Liver (tissue), 7 donors: ENCODE measurements at regions not wholly inside any gene's neighbourhood (a gene's known extent, or its start where the extent isn't known, plus 50 kb on each side); places are given as distances from the start of the nearest gene placed in this dataset.

ENCODE experiments used
- DNase-seq: peaks from one replicate; pipeline ENCODE4 v3.0.0-alpha.2; 2017; ENCODE audit warnings: low spot score
- H3K27ac ChIP-seq, 2 donors: one replicate each; pipeline ENCODE4 v1.7.0; 2013; ENCODE audit warnings: inconsistent platforms in 2 of 2, low read length in 2 of 2, control low read depth in 1 of 2, low read depth in 1 of 2, mild to moderate bottlenecking in 1 of 2
- H3K27me3 ChIP-seq, 4 donors: one replicate each; pipeline versions ENCODE4 v1.6.1 to v1.7.0; 2013; ENCODE audit warnings: low read length in 3 of 4, inconsistent platforms in 1 of 4, mild to moderate bottlenecking in 1 of 4, moderate library complexity in 1 of 4; ENCODE audit not compliant: control insufficient read depth in 4 of 4, insufficient read depth in 4 of 4
- H3K36me3 ChIP-seq, 4 donors: one replicate each; pipeline versions ENCODE4 v1.6.1 to v1.7.0; 2013; ENCODE audit warnings: low read length in 3 of 4, mild to moderate bottlenecking in 3 of 4, low read depth in 1 of 4, moderate library complexity in 1 of 4; ENCODE audit not compliant: control insufficient read depth in 4 of 4, insufficient read depth in 3 of 4
- H3K4me1 ChIP-seq, 4 donors: one replicate each; pipeline versions ENCODE4 v1.6.1 to v1.7.0; 2013; ENCODE audit warnings: low read length in 3 of 4, mild to moderate bottlenecking in 3 of 4, moderate library complexity in 1 of 4; ENCODE audit not compliant: control insufficient read depth in 4 of 4, insufficient read depth in 4 of 4
- H3K4me3 ChIP-seq, 3 donors: one replicate each; pipeline versions ENCODE4 v1.6.1 to v1.7.0; 2013; ENCODE audit warnings: low read length in 3 of 3, control low read depth in 1 of 3, low read depth in 1 of 3, mild to moderate bottlenecking in 1 of 3
- H3K9ac ChIP-seq, 2 donors: one replicate each; pipeline ENCODE4 v1.7.0; 2013; ENCODE audit warnings: low read length in 2 of 2, mild to moderate bottlenecking in 2 of 2, moderate library complexity in 2 of 2, control low read depth in 1 of 2, low read depth in 1 of 2
- H3K9me3 ChIP-seq, 4 donors: one replicate each; pipeline versions ENCODE4 v1.6.1 to v1.7.0; 2013; ENCODE audit warnings: low read length in 3 of 4; ENCODE audit not compliant: control insufficient read depth in 4 of 4
- ATF3 ChIP-seq: IDR thresholded peaks from 2 replicates; pipeline ENCODE4 v1.6.1; 2016; ENCODE audit warnings: antibody characterized with exemption
- EGR1 ChIP-seq, 2 donors: IDR thresholded peaks; 2 replicates each; pipeline ENCODE4 v1.6.1; 2016 to 2018; ENCODE audit warnings: antibody characterized with exemption in 2 of 2, low read depth in 2 of 2
- FOXA1 ChIP-seq: IDR thresholded peaks from 2 replicates; pipeline ENCODE4 v1.6.1; 2016; ENCODE audit warnings: antibody characterized with exemption
- FOXA2 ChIP-seq: IDR thresholded peaks from 2 replicates; pipeline ENCODE4 v1.6.1; 2016; ENCODE audit warnings: antibody characterized with exemption
- GABPA ChIP-seq, 2 donors: IDR thresholded peaks in 1 of 2; conservative IDR thresholded peaks in 1 of 2; 2 replicates each; pipeline ENCODE4 v1.6.1; 2016; ENCODE audit warnings: antibody characterized with exemption in 2 of 2, mild to moderate bottlenecking in 1 of 2, moderate library complexity in 1 of 2
- HNF4G ChIP-seq: IDR thresholded peaks from 2 replicates; pipeline ENCODE4 v1.6.1; 2016; ENCODE audit warnings: antibody characterized with exemption
- JUND ChIP-seq, 2 donors: IDR thresholded peaks; 2 replicates each; pipeline ENCODE4 v1.6.1; 2016; ENCODE audit warnings: antibody characterized with exemption in 2 of 2
- MAX ChIP-seq: IDR thresholded peaks from 2 replicates; pipeline ENCODE4 v1.6.1; 2016; ENCODE audit warnings: antibody characterized with exemption
- NR2F2 ChIP-seq: IDR thresholded peaks from 2 replicates; pipeline ENCODE4 v1.6.1; 2016; ENCODE audit warnings: antibody characterized with exemption
- RAD21 ChIP-seq, 2 donors: IDR thresholded peaks; 2 replicates each; pipeline ENCODE4 v1.6.1; 2016; ENCODE audit warnings: antibody characterized with exemption in 2 of 2, mild to moderate bottlenecking in 2 of 2
- REST ChIP-seq: IDR thresholded peaks from 2 replicates; pipeline ENCODE4 v1.6.1; 2016; ENCODE audit warnings: antibody characterized with exemption, mild to moderate bottlenecking
- RXRA ChIP-seq, 2 donors: IDR thresholded peaks; 2 replicates each; pipeline ENCODE4 v1.6.1; 2017 to 2018; ENCODE audit warnings: antibody characterized with exemption in 2 of 2, mild to moderate bottlenecking in 1 of 2
- SP1 ChIP-seq: IDR thresholded peaks from 2 replicates; pipeline ENCODE4 v1.6.1; 2018; ENCODE audit warnings: antibody characterized with exemption, mild to moderate bottlenecking
- TAF1 ChIP-seq: conservative IDR thresholded peaks from 2 replicates; pipeline ENCODE4 v1.6.1; 2016; ENCODE audit warnings: antibody characterized with exemption, mild to moderate bottlenecking
- YY1 ChIP-seq: IDR thresholded peaks from 2 replicates; pipeline ENCODE4 v1.6.1; 2016; ENCODE audit warnings: antibody characterized with exemption, mild to moderate bottlenecking
- ZBTB33 ChIP-seq: IDR thresholded peaks from 2 replicates; pipeline ENCODE4 v1.6.1; 2016; ENCODE audit warnings: antibody characterized with exemption
- WGBS: extraction: QIAGEN DNeasy Blood & Tissue Kit; methylation state at CpG from one replicate; pipeline ENCODE4 v1.1.7; 2013; 5-methylcytosine and 5-hydroxymethylcytosine counted together
- donor health status: healthy.
- donor health status: healthy.
- donor health status: healthy.
- donor health status: healthy.

GRCh38 chr4:25569716-25570115, 85.9 kb upstream of the SLC34A2 start:
- Histone ChIP-seq H3K4me1 (no peaks in the 10 kb centered on the region), H3K4me3 (no peak overlapping the region), H3K9ac (no peak overlapping the region), H3K9me3 (no peaks in the 10 kb centered on the region), H3K27ac (no peak overlapping the region), H3K36me3 (no peaks in the 10 kb centered on the region), H3K27me3 (no peaks in the 10 kb centered on the region)
- TF ChIP-seq ZBTB33 = no peak
- TF ChIP-seq MAX = no peak
- TF ChIP-seq NR2F2 = no peak
- no peak for TF ChIP-seq JUND (IDR thresholded peaks at IDR 0.05)
- no peak for TF ChIP-seq ATF3
- DNase-seq = no peak
- WGBS = 85% methylated on average over 6 of the region's 6 CpGs

GRCh38 chr4:25575611-25576010, 80.0 kb upstream of the SLC34A2 start:
- no peak overlapping the region for H3K9ac ChIP-seq
- H3K4me3 ChIP-seq = no peak overlapping the region
- H3K9me3 ChIP-seq = no peaks in the 10 kb centered on the region
- no peak overlapping the region for H3K27ac ChIP-seq
- no peaks in the 10 kb centered on the region for H3K36me3 ChIP-seq
- no peaks in the 10 kb centered on the region for H3K27me3 ChIP-seq
- no peak for DNase-seq
- no peaks in the 10 kb centered on the region for H3K4me1 ChIP-seq
- 85% methylated on average over 2 of the region's 2 CpGs for WGBS
- TF ChIP-seq NR2F2 (no peak), FOXA2 (no peak), YY1 (no peak), RXRA (IDR thresholded peaks at IDR 0.05) (no peak), JUND (IDR thresholded peaks at IDR 0.05) (no peak), HNF4G (no peak), TAF1 (no peak), EGR1 (IDR thresholded peaks at IDR 0.05; ENCODE audit: low read depth in 2 of 2) (no peak), FOXA1 (no peak), ZBTB33 (no peak)

- no peak for DNase-seq
- no peak overlapping the region for H3K4me3 ChIP-seq
- H3K9ac ChIP-seq = no peak overlapping the region
- H3K27ac ChIP-seq = no peak overlapping the region
- H3K36me3 ChIP-seq = no peaks in the 10 kb centered on the region
- WGBS = 72% methylated on average over 2 of the region's 2 CpGs
- no peaks in the 10 kb centered on the region for H3K9me3 ChIP-seq
- no peaks in the 10 kb centered on the region for H3K27me3 ChIP-seq
- TF ChIP-seq REST (no peak), SP1 (no peak), NR2F2 (no peak), FOXA2 (no peak), MAX (no peak), GABPA (IDR thresholded peaks at IDR 0.05 in 1 of 2, conservative IDR thresholded peaks at IDR 0.05 in 1 of 2) (no peak), FOXA1 (no peak), RAD21 (IDR thresholded peaks at IDR 0.05) (no peak), TAF1 (no peak), HNF4G (no peak), ATF3 (no peak), JUND (IDR thresholded peaks at IDR 0.05) (no peak), RXRA (IDR thresholded peaks at IDR 0.05) (no peak), EGR1 (IDR thresholded peaks at IDR 0.05; ENCODE audit: low read depth in 2 of 2) (no peak)
- no peaks in the 10 kb centered on the region for H3K4me1 ChIP-seq
Measured at GRCh38 chr4:25578432-25578831, 77.2 kb upstream of the SLC34A2 start.
